Keratinocyte (primary cell): ENCODE measurements at regions not wholly inside any gene's neighbourhood (a gene's known extent, or its start where the extent isn't known, plus 50 kb on each side); places are given as distances from the start of the nearest gene placed in this dataset.

Experiments
- DNase-seq: peaks from one replicate; pipeline ENCODE4 v3.0.0-alpha.2; 2011; ENCODE audit warnings: low read depth, missing footprints, low spot score
- FAIRE-seq: peaks from 2 replicates; lab custom pipeline; 2011; peaks lifted over from hg19 to GRCh38; lab: Jason Lieb, UNC
- H2AFZ ChIP-seq: 2 replicates; pipeline ENCODE4 v1.6.0; 2012; ENCODE audit warnings: low read length, control low read depth, inconsistent platforms; ENCODE audit not compliant: control insufficient read depth
- H3K27ac ChIP-seq: 2 replicates; pipeline ENCODE4 v1.5.1; 2011; ENCODE audit warnings: low read length; ENCODE audit not compliant: control insufficient read depth, insufficient read depth
- H3K27me3 ChIP-seq: 3 replicates; pipeline ENCODE4 v1.6.0; 2011; ENCODE audit warnings: low read length; ENCODE audit not compliant: control insufficient read depth, insufficient read depth; ENCODE audit errors: extremely low read depth
- H3K36me3 ChIP-seq, 2 experiments: 2 replicates in 1 of 2; 3 replicates in 1 of 2; pipeline ENCODE4 v1.5.1; 2011; ENCODE audit warnings: low read length in 2 of 2, mild to moderate bottlenecking in 1 of 2; ENCODE audit not compliant: control insufficient read depth in 2 of 2, insufficient read depth in 2 of 2; ENCODE audit errors: extremely low read depth in 1 of 2
- H3K4me1 ChIP-seq: 3 replicates; pipeline ENCODE4 v1.5.1; 2011; ENCODE audit warnings: low read length; ENCODE audit not compliant: control insufficient read depth, insufficient read depth; ENCODE audit errors: extremely low read depth
- H3K4me2 ChIP-seq: 3 replicates; pipeline ENCODE4 v1.6.0; 2011; ENCODE audit warnings: low read depth, low read length; ENCODE audit not compliant: control insufficient read depth, insufficient read depth; ENCODE audit errors: extremely low read depth
- H3K4me3 ChIP-seq, 3 experiments: fragments of 200-600 bp in 1 of 3; sonication (generic) in 1 of 3; 2 replicates in 2 of 3; 3 replicates in 1 of 3; pipeline ENCODE4 v1.5.1; 2011 to 2016; ENCODE audit warnings: low read length in 3 of 3, mild to moderate bottlenecking in 3 of 3, control low read depth in 2 of 3, inconsistent platforms in 1 of 3, low read depth in 1 of 3, mixed read lengths in 1 of 3, mixed run types in 1 of 3, moderate library complexity in 1 of 3; ENCODE audit not compliant: control insufficient read depth in 2 of 3, insufficient read depth in 2 of 3; ENCODE audit errors: extremely low read depth in 1 of 3
- H3K79me2 ChIP-seq: 2 replicates; pipeline ENCODE4 v1.6.0; 2012; ENCODE audit warnings: low read length; ENCODE audit not compliant: control insufficient read depth, insufficient read depth
- H3K9ac ChIP-seq: 3 replicates; pipeline ENCODE4 v1.6.0; 2011; ENCODE audit warnings: low read length; ENCODE audit not compliant: control insufficient read depth, insufficient read depth; ENCODE audit errors: extremely low read depth
- H3K9me1 ChIP-seq: 3 replicates; pipeline ENCODE4 v1.6.0; 2011; ENCODE audit warnings: low read length; ENCODE audit not compliant: control insufficient read depth, insufficient read depth; ENCODE audit errors: extremely low read depth
- H3K9me3 ChIP-seq: 2 replicates; pipeline ENCODE4 v1.5.1; 2012; ENCODE audit warnings: low read depth, low read length; ENCODE audit not compliant: control insufficient read depth
- H4K20me1 ChIP-seq: 3 replicates; pipeline ENCODE4 v1.6.0; 2011; ENCODE audit warnings: low read length; ENCODE audit not compliant: control insufficient read depth, insufficient read depth; ENCODE audit errors: extremely low read depth
- CTCF ChIP-seq, 3 experiments: IDR thresholded peaks in 1 of 3; conservative IDR thresholded peaks in 1 of 3; optimal IDR thresholded peaks in 1 of 3; 2 replicates in 2 of 3; 3 replicates in 1 of 3; pipeline versions ENCODE3 to v1.5.1; 2011; ENCODE audit warnings: low read length in 3 of 3, mild to moderate bottlenecking in 3 of 3, moderate library complexity in 2 of 3, control low read depth in 1 of 3, inconsistent platforms in 1 of 3; ENCODE audit not compliant: insufficient read depth in 2 of 3; ENCODE audit errors: extremely low read depth in 1 of 3
- EZH2 ChIP-seq: IDR thresholded peaks from one replicate; pipeline ENCODE4 v1.6.1; 2012; ENCODE audit warnings: inconsistent platforms, mild to moderate bottlenecking, low read length, moderate library complexity
- dilution Hi-C: fragments of 300-500 bp; cut with MboI; formaldehyde crosslinking; loops from one replicate; pipeline ENCODE4 v1.7.0; 2020; ENCODE audit warnings: low sequenced_read_pairs; ENCODE audit not compliant: extremely low pct_ligation_motif_present

- Histone ChIP-seq H2AFZ (no peak overlapping the region), H3K27ac (no peak overlapping the region), H3K4me2 (no peak overlapping the region)
These were observed 102.2 kb downstream of the JCAD start for GRCh38 chr10:29957236-29957635.

DNA sequence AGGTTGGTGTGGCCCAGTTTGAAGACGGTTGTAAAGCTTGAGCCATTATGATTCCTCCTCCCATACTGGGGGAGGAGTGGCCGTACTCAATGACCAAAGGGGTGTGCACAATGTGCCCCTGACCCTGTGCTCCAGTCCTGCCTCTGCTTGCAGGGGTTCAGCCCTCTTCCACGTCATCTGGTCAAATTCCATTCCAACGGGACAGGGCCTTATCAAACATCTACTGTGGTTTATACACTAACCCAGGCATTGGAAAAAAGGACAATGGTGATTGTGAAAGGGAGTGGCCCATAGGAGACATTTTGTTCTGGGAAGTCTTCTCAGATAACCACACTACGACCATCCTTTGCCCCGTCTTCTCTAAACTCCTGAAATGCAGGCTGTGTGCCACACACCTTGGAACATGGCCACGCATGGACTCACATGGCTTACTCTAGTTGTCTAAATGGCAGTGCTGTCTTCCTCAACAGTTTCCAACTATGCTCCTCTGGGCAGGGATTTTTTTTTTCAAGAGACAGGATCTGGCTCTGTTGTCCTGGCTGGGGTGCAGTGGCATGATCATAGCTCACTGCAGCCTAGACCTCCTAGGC, 103.0 kb downstream of the JCAD start:
- Histone ChIP-seq H3K27ac (no peak overlapping the region), H3K9me3 (no peaks in the 10 kb centered on the region), H3K9ac (no peak overlapping the region), H3K79me2 (no peaks in the 10 kb centered on the region), H3K36me3 (no peaks in the 10 kb centered on the region), H3K4me1 (peaks cover 14% of the 10 kb centered on the region), H3K4me2 (no peak overlapping the region), H3K27me3 (no peaks in the 10 kb centered on the region), H4K20me1 (no peaks in the 10 kb centered on the region), H3K4me3 (no peak overlapping the region), H3K9me1 (no peaks in the 10 kb centered on the region), H2AFZ (no peak overlapping the region)
- TF ChIP-seq EZH2 (no peak), CTCF (optimal IDR thresholded peaks at IDR 0.05 in 1 of 3, IDR thresholded peaks at IDR 0.05 in 1 of 3, conservative IDR thresholded peaks at IDR 0.05 in 1 of 3; ENCODE audit: extremely low read depth in 1 of 3, insufficient read depth in 2 of 3, low read length in 3 of 3) (no peak)
- dilution Hi-C loops: no loop called here
- DNase-seq: no peak
- no peak for FAIRE-seq

More at GRCh38 chr10:29957236-29957635, 102.2 kb downstream of the JCAD start:
- Histone ChIP-seq H3K9ac (no peak overlapping the region), H3K27me3 (no peaks in the 10 kb centered on the region), H3K9me3 (no peaks in the 10 kb centered on the region), H3K79me2 (no peaks in the 10 kb centered on the region), H3K36me3 (no peaks in the 10 kb centered on the region), H3K4me1 (peaks cover 7% of the 10 kb centered on the region), H3K4me3 (no peak overlapping the region), H3K9me1 (no peaks in the 10 kb centered on the region), H4K20me1 (no peaks in the 10 kb centered on the region)
- no peak for TF ChIP-seq EZH2
- no peak for TF ChIP-seq CTCF (optimal IDR thresholded peaks at IDR 0.05 in 1 of 3, IDR thresholded peaks at IDR 0.05 in 1 of 3, conservative IDR thresholded peaks at IDR 0.05 in 1 of 3; ENCODE audit: extremely low read depth in 1 of 3, insufficient read depth in 2 of 3, low read length in 3 of 3)
- dilution Hi-C loops: no loop called here
- DNase-seq: no peak
- FAIRE-seq: no peak
